HG03097 (cell line): ENCODE measurements at regions not wholly inside any gene's neighbourhood (a gene's known extent, or its start where the extent isn't known, plus 50 kb on each side); places are given as distances from the start of the nearest gene placed in this dataset.
"Not testable (repeated sequence)": the region's sequence is repeated elsewhere in the genome, so short reads cannot be mapped to it uniquely, and the experiment has no call there.

ENCODE experiments used
- ATAC-seq: cut with Tn5 transposase; IDR thresholded peaks from one replicate; pipeline ENCODE4 v1.9.1; 2021; ENCODE audit not compliant: unreplicated experiment, low FRiP score

GRCh38 chr5:21615195-21615765 is 1237.9 kb downstream of the CDH12 start:
- ATAC-seq = no peak

GRCh38 chr5:21613971-21614488 is 1239.1 kb downstream of the CDH12 start:
- no peak for ATAC-seq

DNA sequence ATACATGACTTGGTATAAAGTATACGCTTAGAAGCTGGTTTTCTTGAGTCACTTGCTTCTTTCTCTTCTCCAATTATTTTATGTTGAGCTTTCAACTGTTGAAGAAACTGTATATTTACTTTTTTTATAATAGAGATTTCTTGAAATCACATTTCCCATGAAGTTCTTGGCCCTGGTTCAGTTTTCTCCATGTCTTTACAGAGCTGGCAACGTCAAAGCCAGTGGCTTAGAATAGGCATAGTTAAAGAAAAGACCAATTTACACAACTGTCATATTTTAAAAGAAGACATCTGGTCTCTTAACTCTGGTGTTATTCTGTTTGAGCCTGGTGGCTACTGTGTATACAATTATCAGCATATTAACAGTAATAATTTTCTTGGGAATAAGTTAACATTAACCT is 1249.3 kb downstream of the CDH12 start:
- no peak for ATAC-seq

DNA sequence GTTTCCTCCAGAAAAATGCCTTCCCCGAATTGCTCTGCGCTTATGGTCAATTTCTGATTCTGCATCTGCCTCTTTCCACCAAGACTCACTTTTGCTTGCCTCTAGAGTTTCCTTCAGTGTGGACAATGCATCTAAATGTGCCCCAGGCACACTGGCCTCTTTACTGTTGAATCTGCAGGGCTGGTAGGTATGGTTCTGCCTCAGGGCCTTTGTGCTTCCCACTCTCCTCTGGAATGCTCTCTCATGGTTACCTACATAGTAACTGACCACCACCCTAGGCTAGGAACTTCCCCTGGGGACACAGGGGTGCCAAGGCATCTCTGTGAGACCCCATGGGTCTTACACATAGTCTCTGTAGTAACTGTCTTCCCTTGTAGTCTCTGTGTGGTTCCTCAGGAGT is 1258.6 kb downstream of the CDH12 start:
- ATAC-seq = no peak

DNA sequence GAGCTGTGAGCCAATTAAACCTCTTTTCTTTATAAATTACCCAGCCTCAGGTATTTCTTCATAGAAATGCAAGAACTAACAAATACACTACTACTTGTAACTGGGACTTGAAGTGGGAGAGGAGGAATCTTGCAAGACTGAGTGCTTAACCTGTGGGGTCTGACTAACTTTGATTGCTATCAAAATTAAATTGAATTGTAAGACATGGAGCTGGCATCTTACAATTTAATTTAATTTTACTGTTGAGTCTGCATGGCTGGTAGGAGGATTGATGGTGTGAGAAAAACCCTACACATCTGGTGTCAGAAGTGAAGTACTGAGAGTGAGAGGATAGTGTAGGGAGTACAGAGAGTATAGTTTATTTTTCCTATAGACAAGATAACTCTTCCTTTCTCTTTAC is 1259.9 kb downstream of the CDH12 start:
- ATAC-seq = no peak

- ATAC-seq = no peak
Measured at GRCh38 chr5:21581508-21581907, 1271.6 kb downstream of the CDH12 start.

DNA sequence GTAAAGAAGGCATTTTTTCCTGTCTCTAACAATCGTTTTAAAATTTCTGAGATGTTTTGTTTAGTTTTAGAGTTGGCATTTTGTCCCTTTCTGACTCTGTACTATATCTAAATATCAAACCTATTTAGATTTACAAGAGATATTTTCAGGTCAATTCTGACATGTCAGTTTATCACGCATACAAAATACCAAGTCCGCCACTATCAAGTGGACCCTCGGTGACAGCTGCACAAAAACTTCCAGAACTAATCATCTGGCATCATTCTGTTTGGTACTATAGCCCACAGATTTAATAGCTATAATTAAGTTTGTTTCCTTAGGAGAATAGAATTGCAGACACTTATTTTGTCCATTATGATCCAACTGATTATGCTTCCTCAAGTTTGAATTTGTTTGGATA is 1278.2 kb downstream of the CDH12 start:
- ATAC-seq = no peak

DNA sequence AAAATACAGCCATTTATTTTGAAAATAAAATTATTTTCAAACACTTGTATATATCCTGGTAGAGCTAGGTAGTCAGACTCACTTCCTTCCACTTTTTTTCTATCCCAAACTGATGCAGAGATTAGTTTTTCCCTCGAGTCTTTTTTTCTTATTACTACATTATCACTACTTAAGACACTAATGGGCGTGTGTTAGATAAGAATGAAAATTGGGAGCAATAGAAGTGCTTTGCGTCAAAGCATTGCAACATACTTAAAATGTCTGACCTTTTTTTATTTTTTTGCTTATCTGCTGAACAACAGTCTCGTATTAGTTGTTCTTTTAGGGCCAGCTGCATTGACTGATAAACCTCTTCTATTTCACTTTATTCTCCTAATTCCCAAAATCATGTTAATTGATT is 1278.7 kb downstream of the CDH12 start:
- no peak for ATAC-seq

GRCh38 chr5:21573416-21574314 is 1279.5 kb downstream of the CDH12 start:
- no peak for ATAC-seq

GRCh38 chr5:21571196-21571595 is 1281.9 kb downstream of the CDH12 start:
- ATAC-seq = not testable (repeated sequence)

- ATAC-seq = not testable (repeated sequence)
Measured at GRCh38 chr5:21559109-21559508, 1294.0 kb downstream of the CDH12 start.

GRCh38 chr5:21552263-21552662 is 1300.9 kb downstream of the CDH12 start:
- ATAC-seq = not testable (repeated sequence)

GRCh38 chr5:21550916-21551315 is 1302.2 kb downstream of the CDH12 start:
- ATAC-seq = not testable (repeated sequence)

- not testable (repeated sequence) for ATAC-seq
Measured at GRCh38 chr5:21547656-21548055, 1305.5 kb downstream of the CDH12 start.

- not testable (repeated sequence) for ATAC-seq
Measured at GRCh38 chr5:21535114-21535513, 1318.0 kb downstream of the CDH12 start.

DNA sequence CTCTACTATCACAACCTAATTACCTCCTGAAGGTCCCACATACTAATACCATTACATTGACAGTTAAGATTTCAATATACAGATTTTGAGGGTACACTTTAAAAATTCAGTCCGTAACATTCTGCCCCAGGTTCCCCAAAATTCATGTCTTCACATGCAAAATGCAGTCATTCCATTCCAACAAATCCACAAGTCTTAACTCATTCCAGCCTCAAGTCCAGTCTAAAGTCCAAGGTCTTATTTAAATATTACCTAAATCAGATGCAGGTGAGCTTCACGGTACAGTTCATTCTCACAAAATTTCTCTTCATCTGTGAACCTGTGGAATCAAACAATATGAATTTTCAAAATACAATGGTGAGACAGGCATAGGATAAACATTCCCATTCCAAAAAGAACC is 1332.0 kb downstream of the CDH12 start:
- ATAC-seq = not testable (repeated sequence)

- ATAC-seq = not testable (repeated sequence)
Measured at GRCh38 chr5:21496926-21497325, 1356.2 kb downstream of the CDH12 start.

- ATAC-seq = not testable (repeated sequence)
Measured at GRCh38 chr5:21496056-21496455, 1357.1 kb downstream of the CDH12 start.

DNA sequence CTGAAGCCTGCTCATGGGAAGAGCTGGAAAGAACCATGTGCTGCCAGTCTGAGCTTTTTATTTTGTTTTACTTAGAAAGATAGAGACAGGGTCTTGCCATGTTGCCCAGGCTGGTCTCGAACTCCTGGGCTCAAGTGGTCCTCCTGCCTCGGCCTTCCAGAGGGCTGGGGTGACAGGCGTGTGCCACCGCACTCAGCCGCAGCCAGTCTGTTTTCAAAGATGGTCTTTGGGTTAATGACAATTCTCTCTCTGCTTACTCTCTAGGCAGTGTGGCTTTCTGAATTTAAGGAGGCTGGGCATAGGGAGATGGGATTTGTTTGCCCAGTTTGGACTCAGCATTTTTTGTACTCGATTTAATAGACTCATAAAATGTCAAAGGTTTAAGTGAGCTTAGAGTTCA is 1357.9 kb downstream of the CDH12 start:
- not testable (repeated sequence) for ATAC-seq

DNA sequence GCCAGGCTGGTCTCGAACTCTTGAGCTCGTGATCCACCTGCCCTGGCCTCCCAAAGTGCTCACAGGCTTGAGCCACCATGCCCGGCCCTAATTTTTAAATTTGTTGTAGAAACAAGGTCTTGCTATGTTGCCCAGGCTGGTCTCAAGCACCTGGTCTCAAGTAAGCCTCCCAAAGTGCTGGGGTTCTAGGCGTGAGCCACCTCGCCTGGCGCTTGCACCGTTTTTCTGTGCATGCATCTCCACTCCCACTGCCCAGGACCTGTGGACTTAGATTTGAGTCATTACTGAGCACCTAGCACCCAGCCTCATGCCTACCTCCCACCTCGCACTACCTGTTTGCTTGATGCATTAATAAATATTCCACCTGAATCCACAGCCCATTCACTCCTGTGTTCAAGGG is 1359.1 kb downstream of the CDH12 start:
- ATAC-seq = not testable (repeated sequence)

DNA sequence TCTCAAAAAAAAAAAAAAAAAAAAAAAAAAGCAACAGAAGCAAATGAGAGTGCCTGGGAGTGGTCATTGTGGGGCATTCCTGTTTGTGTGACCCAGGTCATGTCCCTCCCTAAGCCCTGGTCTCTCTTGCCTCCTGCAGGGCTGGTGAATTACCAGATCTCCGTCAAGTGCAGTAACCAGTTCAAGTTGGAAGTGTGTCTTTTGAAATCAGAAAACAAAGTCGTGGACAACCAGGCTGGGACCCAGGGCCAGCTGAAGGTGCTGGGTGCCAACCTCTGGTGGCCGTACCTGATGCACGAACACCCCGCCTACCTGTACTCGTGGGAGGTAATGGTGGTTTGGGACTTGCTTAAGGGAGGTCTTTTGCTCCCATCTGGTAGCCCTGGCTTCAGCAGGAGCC is 1362.0 kb downstream of the CDH12 start:
- not testable (repeated sequence) for ATAC-seq

DNA sequence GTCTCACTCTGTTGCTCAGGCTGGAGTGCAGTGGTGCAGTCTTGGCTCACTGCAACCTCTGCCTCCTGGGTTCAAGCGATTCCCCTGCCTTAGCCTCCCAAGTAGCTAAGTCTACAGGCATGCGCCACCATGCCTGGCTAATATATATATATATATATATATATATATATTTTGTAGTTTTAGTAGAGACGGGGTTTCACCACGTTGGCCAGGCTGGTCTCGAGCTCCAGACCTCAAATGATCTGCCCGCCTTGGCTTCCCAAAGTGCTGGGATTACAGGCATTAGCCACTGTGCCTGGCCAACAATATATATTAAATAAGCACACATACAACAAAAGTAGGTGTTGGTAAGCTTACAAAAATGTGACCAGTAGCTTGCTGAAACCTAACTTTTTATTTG is 1364.3 kb downstream of the CDH12 start:
- not testable (repeated sequence) for ATAC-seq
